Natural killer cell (primary cell): ENCODE measurements at regions not wholly inside any gene's neighbourhood (a gene's known extent, or its start where the extent isn't known, plus 50 kb on each side); places are given as distances from the start of the nearest gene placed in this dataset.

Experiments
- ATAC-seq, 3 donors: fragments of 150-1000 bp in 2 of 3; fragments of 200-7000 bp in 1 of 3; cut with Tn5 transposase; 1 replicate in 1 of 3; 2 replicates in 2 of 3; pipeline ENCODE4 v1.10.0; 2021; ENCODE audit warnings: mild to moderate bottlenecking in 2 of 3, moderate library complexity in 2 of 3
- DNase-seq, 2 donors: peaks; one replicate each; pipeline versions ENCODE4 v3.0.0 to v3.0.0-alpha.2; 2013 to 2021; ENCODE audit warnings: mixed read lengths in 1 of 2
- H3K27ac ChIP-seq: one replicate; pipeline ENCODE4 v1.5.1; 2013; ENCODE audit warnings: mild to moderate bottlenecking, low read length
- H3K27me3 ChIP-seq: one replicate; pipeline ENCODE4 v1.6.1; 2013; ENCODE audit warnings: low read length; ENCODE audit not compliant: control insufficient read depth, insufficient read depth
- H3K36me3 ChIP-seq: one replicate; pipeline ENCODE4 v1.6.1; 2013; ENCODE audit warnings: low read length; ENCODE audit not compliant: control insufficient read depth, insufficient read depth
- H3K4me1 ChIP-seq: one replicate; pipeline ENCODE4 v1.6.1; 2013; ENCODE audit warnings: low read length; ENCODE audit not compliant: control insufficient read depth, insufficient read depth
- H3K4me3 ChIP-seq: one replicate; pipeline ENCODE4 v1.5.1; 2013; ENCODE audit warnings: low read length
- H3K9me3 ChIP-seq: one replicate; pipeline ENCODE4 v1.6.1; 2013; ENCODE audit warnings: low read length; ENCODE audit not compliant: control insufficient read depth, insufficient read depth
- H3K27ac Mint-ChIP-seq, 2 donors: one replicate each; pipeline ENCODE4 v1.8.0; 2022; ENCODE audit warnings: mild to moderate bottlenecking in 2 of 2, mixed read lengths in 2 of 2, moderate library complexity in 1 of 2
- H3K27me3 Mint-ChIP-seq, 2 donors: one replicate each; pipeline ENCODE4 v1.8.0; 2022; ENCODE audit warnings: low read depth in 2 of 2, mixed read lengths in 2 of 2
- H3K36me3 Mint-ChIP-seq: one replicate; pipeline ENCODE4 v1.8.0; 2022; ENCODE audit warnings: mixed read lengths
- H3K4me1 Mint-ChIP-seq, 2 donors: one replicate each; pipeline ENCODE4 v1.8.0; 2022; ENCODE audit warnings: mixed read lengths in 2 of 2
- H3K4me3 Mint-ChIP-seq: one replicate; pipeline ENCODE4 v1.8.0; 2022; ENCODE audit warnings: mild to moderate bottlenecking, moderate library complexity, mixed read lengths
- H3K9me3 Mint-ChIP-seq, 2 donors: one replicate each; pipeline ENCODE4 v1.8.0; 2022; ENCODE audit warnings: mixed read lengths in 2 of 2
- CTCF ChIP-seq: fragments of 200-600 bp; IDR thresholded peaks from one replicate; pipeline ENCODE4 v1.8.0; 2022; ENCODE audit warnings: antibody characterized with exemption
- WGBS: methylation state at CpG from one replicate; pipeline ENCODE4 v1.1.7; 2013; ENCODE audit warnings: missing lambda C conversion rate; ENCODE audit not compliant: insufficient coverage; 5-methylcytosine and 5-hydroxymethylcytosine counted together
- intact Hi-C: fragments of 100-400 bp; cut with micrococcal nuclease; formaldehyde crosslinking; loops from one replicate; pipeline ENCODE4 v1.14.2; 2022

GRCh38 chr4:143025081-143025704, 159.5 kb upstream of the USP38 start:
- Mint-ChIP-seq H3K27me3 (no peaks in the 10 kb centered on the region), H3K36me3 (no peaks in the 10 kb centered on the region), H3K9me3 (peaks cover 7 to 11% of the 10 kb centered on the region in 2 donors), H3K4me1 (no peaks in the 10 kb centered on the region), H3K4me3 (no peak overlapping the region), H3K27ac (no peak overlapping the region)
- no peak overlapping the region for H3K4me3 ChIP-seq
- peaks cover 19% of the 10 kb centered on the region for H3K4me1 ChIP-seq
- H3K27me3 ChIP-seq: no peaks in the 10 kb centered on the region
- no peak for TF ChIP-seq CTCF
- no peaks in the 10 kb centered on the region for H3K9me3 ChIP-seq
- H3K27ac ChIP-seq: no peak overlapping the region
- intact Hi-C loops: no loop called here
- DNase-seq (no peak), ATAC-seq (no peak)
- WGBS: 65% methylated on average over 2 of the region's 3 CpGs
- H3K36me3 ChIP-seq: no peaks in the 10 kb centered on the region

GRCh38 chr4:143026459-143027170, 158.1 kb upstream of the USP38 start:
- H3K27ac ChIP-seq: no peak overlapping the region
- Mint-ChIP-seq H3K36me3 (no peaks in the 10 kb centered on the region), H3K4me1 (no peaks in the 10 kb centered on the region), H3K4me3 (no peak overlapping the region), H3K9me3 (peaks cover 11% of the 10 kb centered on the region in 2 donors), H3K27me3 (no peaks in the 10 kb centered on the region), H3K27ac (no peak overlapping the region)
- H3K36me3 ChIP-seq: no peaks in the 10 kb centered on the region
- no peaks in the 10 kb centered on the region for H3K27me3 ChIP-seq
- intact Hi-C loops: no loop called here
- whole genome bisulfite sequencing: 100% methylated on average over 1 of the region's 1 CpG
- DNase-seq (no peak), ATAC-seq (peak in 1 of 3 donors; percentile 42)
- H3K4me1 ChIP-seq: peaks cover 14% of the 10 kb centered on the region
- TF ChIP-seq CTCF: no peak
- no peaks in the 10 kb centered on the region for H3K9me3 ChIP-seq
- no peak overlapping the region for H3K4me3 ChIP-seq

- H3K9me3 Mint-ChIP-seq: peaks cover 3 to 9% of the 10 kb centered on the region in 2 donors
- H3K4me3 Mint-ChIP-seq: no peak overlapping the region
- no CpG with 5 or more reads among the region's 1 CpG for WGBS
- no peaks in the 10 kb centered on the region for H3K4me1 Mint-ChIP-seq
- no peaks in the 10 kb centered on the region for H3K36me3 Mint-ChIP-seq
- no peak overlapping the region for H3K27ac Mint-ChIP-seq
- H3K4me3 ChIP-seq: no peak overlapping the region
- no peaks in the 10 kb centered on the region for H3K4me1 ChIP-seq
- DNase-seq (no peak), ATAC-seq (no peak)
- H3K27ac ChIP-seq: no peak overlapping the region
- H3K27me3 Mint-ChIP-seq: no peaks in the 10 kb centered on the region
- no peaks in the 10 kb centered on the region for H3K36me3 ChIP-seq
- intact Hi-C loops: no loop called here
- no peaks in the 10 kb centered on the region for H3K9me3 ChIP-seq
- H3K27me3 ChIP-seq: no peaks in the 10 kb centered on the region
- no peak for TF ChIP-seq CTCF
These were observed 149.1 kb upstream of the USP38 start for GRCh38 chr4:143035661-143036060.
